Neuron (in vitro differentiated cells): ENCODE measurements at regions not wholly inside any gene's neighbourhood (a gene's known extent, or its start where the extent isn't known, plus 50 kb on each side); places are given as distances from the start of the nearest gene placed in this dataset.
"Not testable (repeated sequence)": the region's sequence is repeated elsewhere in the genome, so short reads cannot be mapped to it uniquely, and the experiment has no call there.

Experiments used
- H2AFZ ChIP-seq: one replicate; pipeline ENCODE4 v1.6.1; 2013; ENCODE audit warnings: low read depth, mild to moderate bottlenecking, inconsistent platforms, low read length, moderate library complexity
- H3K27me3 ChIP-seq: one replicate; pipeline ENCODE4 v1.6.1; 2013; ENCODE audit warnings: low read length; ENCODE audit not compliant: insufficient read depth
- H3K36me3 ChIP-seq: one replicate; pipeline ENCODE4 v1.6.1; 2013; ENCODE audit warnings: low read length; ENCODE audit not compliant: insufficient read depth
- H3K4me1 ChIP-seq: one replicate; pipeline ENCODE4 v1.6.1; 2013; ENCODE audit warnings: low read length; ENCODE audit not compliant: insufficient read depth
- H3K4me3 ChIP-seq: 2 replicates; pipeline ENCODE4 v1.5.1; 2013; ENCODE audit warnings: mild to moderate bottlenecking, low read length, moderate library complexity
- H3K9me3 ChIP-seq: one replicate; pipeline ENCODE4 v1.6.1; 2013; ENCODE audit warnings: low read length

DNA sequence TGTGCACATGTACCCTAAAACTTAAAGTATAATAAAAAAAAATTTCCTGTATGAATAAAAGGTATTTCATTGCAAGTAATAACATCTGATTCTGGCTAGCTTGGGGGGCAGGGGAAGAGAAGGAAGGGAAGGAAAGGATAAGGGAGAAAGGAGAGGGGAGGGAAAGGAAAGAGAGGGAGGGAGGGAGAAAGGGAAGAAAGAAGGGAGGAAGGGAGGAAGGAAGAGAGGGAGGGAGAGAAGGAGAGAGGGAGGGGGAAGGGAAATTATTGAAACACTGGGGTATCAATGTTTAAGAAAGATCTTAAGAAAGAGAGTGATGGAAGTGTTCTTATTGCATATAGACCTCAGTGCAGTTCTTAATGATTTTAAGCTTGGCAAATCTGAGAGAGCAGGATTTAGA lies 129.8 kb upstream of the ZNF366 start:
- Histone ChIP-seq H3K27me3 (no peaks in the 10 kb centered on the region), H3K36me3 (no peaks in the 10 kb centered on the region), H2AFZ (no peak overlapping the region), H3K4me3 (no peak overlapping the region), H3K9me3 (no peaks in the 10 kb centered on the region), H3K4me1 (peaks cover 19% of the 10 kb centered on the region)

DNA sequence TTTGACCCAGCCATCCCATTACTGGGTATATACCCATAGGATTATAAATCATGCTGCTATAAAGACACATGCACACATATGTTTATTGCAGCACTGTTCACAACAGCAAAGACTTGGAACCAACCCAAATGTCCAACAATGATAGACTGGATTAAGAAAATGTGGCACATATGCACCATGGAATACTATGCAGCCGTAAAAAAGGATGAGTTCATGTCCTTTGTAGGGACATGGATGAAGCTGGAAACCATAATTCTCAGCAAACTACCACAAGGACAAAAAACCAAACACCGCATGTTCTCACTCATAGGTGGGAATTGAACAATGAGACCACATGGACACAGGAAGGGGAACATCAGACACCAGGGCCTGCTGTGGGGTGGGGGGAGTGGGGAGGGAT lies 129.4 kb upstream of the ZNF366 start:
- not testable (repeated sequence) for H3K4me3 ChIP-seq, H3K36me3 ChIP-seq, H2AFZ ChIP-seq, H3K9me3 ChIP-seq, H3K27me3 ChIP-seq
- H3K4me1 ChIP-seq = peaks cover 19% of the 10 kb centered on the region

DNA sequence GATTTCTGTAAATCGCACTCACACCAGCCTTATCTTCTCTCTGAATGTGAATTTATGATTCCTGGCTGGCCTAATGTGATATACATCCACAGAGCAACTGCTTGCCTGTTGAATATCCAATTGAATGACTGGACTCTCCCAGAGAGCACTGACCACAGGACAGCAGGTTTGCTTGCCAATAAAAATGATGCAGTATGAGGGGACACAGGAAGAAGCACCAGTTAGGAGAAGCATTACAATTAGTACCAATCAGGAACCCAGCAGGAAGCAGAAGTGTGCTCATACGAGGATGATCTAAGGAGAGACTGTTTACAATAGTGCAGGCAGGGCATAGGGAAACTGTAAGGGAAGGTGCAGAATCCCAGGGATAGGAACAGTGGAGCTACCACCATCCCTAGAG lies 127.2 kb upstream of the ZNF366 start:
- Histone ChIP-seq H3K36me3 (no peaks in the 10 kb centered on the region), H3K4me3 (no peak overlapping the region), H3K27me3 (no peaks in the 10 kb centered on the region), H3K9me3 (no peaks in the 10 kb centered on the region), H3K4me1 (peaks cover 19% of the 10 kb centered on the region), H2AFZ (no peak overlapping the region)

DNA sequence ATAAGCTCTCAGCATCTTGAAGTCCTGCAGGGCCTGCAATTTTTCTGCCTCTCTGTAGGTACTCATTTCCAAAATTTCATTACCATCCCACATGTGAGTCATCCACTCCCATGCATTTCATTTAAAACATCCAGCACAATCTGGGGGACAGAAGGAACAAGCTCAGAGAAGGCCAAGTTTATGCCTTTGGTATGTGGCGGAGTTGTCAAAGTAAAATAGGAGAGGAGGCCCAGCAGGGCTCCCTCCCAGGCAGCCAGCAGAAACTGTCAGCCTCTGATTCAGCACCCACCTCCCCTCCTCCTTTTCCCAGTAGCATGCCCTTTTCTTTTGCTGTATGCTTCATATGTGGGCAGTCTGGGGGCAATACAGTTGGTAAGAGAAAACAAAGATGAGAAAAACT lies 126.4 kb upstream of the ZNF366 start:
- H3K4me3 ChIP-seq = no peak overlapping the region

DNA sequence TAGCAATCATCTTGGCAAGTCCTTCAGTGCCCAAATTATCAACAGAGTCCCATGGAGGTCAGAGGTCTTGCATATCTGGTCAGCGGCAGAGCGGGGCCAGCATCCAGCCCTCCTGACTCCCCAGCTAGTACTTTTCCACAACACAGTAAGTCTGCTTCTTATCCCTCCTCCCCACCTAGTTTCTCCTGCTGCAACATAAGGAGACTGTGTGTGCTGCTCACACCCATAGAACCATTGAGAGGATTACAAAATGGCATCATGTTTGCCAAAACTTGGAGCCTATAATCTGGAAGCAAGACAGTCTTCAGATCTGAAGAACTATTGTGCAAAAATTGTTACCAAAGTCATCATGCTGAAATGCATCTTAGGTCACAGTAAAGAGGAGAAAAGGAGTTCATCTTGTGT lies 125.8 kb upstream of the ZNF366 start:
- Histone ChIP-seq H3K9me3 (no peaks in the 10 kb centered on the region), H3K4me1 (peaks cover 19% of the 10 kb centered on the region), H3K4me3 (no peak overlapping the region), H3K27me3 (no peaks in the 10 kb centered on the region), H3K36me3 (no peaks in the 10 kb centered on the region), H2AFZ (no peak overlapping the region)

More for the DNA sequence above, 126.4 kb upstream of the ZNF366 start:
- Histone ChIP-seq H3K36me3 (no peaks in the 10 kb centered on the region), H2AFZ (no peak overlapping the region), H3K9me3 (no peaks in the 10 kb centered on the region), H3K27me3 (no peaks in the 10 kb centered on the region), H3K4me1 (peaks cover 19% of the 10 kb centered on the region)

DNA sequence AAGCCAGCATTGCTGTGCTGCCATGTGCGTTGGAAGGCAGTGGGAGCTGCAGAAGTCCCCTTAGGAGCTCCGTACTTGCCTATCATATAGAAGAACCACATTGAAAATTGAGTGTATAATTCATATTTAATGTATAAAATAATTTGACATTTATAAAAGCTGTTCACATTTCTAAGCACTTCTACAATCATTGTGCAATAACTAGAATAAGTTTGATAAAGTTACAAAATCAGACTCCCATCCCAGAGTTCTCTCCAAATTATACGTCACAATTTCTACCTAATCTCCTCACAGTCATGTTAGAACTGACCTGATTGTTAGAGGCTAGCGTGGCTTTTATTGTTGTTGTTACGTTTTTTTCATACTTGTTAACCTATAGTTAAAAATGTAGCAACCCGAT lies 123.5 kb upstream of the ZNF366 start:
- no peaks in the 10 kb centered on the region for H3K36me3 ChIP-seq
- H3K27me3 ChIP-seq = no peaks in the 10 kb centered on the region
- no peak overlapping the region for H3K4me3 ChIP-seq
- H2AFZ ChIP-seq = no peak overlapping the region
- H3K4me1 ChIP-seq = peaks cover 19% of the 10 kb centered on the region
- no peaks in the 10 kb centered on the region for H3K9me3 ChIP-seq

DNA sequence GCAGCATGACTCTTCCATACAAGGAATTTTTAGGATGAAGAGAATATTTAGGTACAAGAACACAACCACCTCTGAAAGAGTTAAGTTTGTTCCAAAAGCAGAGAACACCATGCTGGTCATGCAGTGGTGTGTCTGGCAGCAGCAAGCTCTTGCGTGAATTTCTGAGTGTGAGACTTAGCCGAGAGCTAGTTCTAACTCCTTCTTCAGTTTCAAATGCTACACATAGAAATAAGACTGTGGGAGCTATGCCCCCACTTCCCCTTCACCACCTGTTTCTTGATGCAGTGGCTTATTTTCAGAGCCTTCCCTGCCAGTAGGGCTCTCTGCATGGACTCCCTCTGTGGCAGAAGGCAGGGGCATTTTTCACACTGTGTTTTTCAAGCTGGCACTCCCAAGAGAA lies 122.9 kb upstream of the ZNF366 start:
- H3K9me3 ChIP-seq = no peaks in the 10 kb centered on the region
- H3K36me3 ChIP-seq = no peaks in the 10 kb centered on the region
- H2AFZ ChIP-seq = no peak overlapping the region
- peaks cover 17% of the 10 kb centered on the region for H3K4me1 ChIP-seq
- no peak overlapping the region for H3K4me3 ChIP-seq
- no peaks in the 10 kb centered on the region for H3K27me3 ChIP-seq

DNA sequence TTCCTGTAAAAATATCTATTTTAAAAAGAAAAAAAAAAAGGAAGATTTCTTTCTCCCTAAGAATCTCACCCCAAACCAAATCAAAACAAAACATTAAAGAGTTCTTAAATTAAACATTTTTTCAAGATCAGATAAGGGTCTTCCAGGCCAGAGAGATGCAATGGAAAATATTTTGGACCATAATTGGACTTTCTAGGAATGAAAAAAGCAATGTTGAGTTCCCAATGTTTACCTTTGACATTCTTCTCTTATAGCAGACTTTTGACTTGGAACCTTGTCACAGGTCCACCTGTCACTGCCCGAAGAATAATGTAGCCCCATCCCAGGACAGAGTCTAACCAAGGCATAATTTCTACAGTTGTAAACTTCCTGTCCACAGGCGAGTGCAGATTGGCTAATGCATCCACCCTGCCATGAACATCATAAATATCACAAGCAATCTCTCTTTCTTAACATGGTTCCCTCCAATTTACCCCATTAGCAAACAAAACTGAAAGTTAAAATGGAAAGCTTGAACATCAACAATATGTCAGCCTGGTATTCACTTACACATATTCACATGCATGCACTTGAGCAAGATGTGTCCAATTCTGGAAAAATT lies 121.7 kb upstream of the ZNF366 start:
- Histone ChIP-seq H3K36me3 (no peaks in the 10 kb centered on the region), H2AFZ (no peak overlapping the region), H3K4me1 (peaks cover 18% of the 10 kb centered on the region), H3K9me3 (no peaks in the 10 kb centered on the region), H3K27me3 (no peaks in the 10 kb centered on the region), H3K4me3 (no peak overlapping the region)

DNA sequence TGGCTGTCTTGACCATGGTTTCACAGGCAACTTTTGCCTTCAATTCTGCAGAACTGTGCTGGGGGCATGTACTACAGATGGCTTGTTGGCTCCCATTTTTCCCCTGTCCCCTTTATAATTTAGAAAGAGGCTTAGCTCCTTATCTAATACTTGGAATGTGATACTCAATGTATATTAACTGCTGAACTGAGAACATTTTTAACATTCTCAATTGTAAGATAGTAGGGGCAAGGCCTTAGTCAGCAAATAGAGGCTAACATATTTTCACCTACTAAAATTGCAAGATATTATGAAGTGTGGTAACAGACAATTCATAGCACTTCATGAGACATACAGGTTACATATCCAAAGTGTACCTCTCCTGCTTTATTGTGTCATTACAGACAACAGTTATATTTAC lies 118.1 kb upstream of the ZNF366 start:
- H3K4me3 ChIP-seq = no peak overlapping the region

DNA sequence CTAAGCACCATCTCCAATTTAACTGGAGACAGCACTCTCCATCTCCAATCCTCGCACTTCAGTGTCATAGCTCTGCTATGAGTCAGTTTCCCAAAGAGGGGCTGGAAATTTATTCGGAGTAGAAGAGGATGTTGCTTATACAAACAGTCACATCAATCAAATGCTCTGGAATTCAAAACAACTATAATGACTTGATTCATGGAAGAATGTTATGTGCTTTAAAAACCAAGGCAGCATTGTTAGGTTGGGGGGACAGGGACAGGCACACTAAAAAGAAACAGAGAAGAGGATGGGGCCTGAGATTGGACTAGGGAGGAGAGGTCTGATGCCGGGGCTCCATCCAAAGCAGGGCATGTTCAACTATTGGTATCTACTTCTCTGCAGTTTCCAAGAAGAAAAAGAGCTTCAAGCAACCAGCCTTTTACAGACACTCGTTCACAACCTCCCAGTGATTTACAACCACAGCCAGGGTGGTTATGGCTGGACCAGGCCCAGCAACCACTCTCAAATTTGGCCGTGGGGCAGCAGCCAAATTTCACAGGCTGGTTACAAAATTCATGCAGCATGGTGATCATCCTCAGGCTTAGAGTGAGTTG lies 117.5 kb upstream of the ZNF366 start:
- H3K4me1 ChIP-seq = peaks cover 19% of the 10 kb centered on the region
- no peaks in the 10 kb centered on the region for H3K27me3 ChIP-seq
- H3K4me3 ChIP-seq = no peak overlapping the region
- H3K9me3 ChIP-seq = no peaks in the 10 kb centered on the region
- H2AFZ ChIP-seq = no peak overlapping the region
- no peaks in the 10 kb centered on the region for H3K36me3 ChIP-seq

More for the DNA sequence above, 118.1 kb upstream of the ZNF366 start:
- peaks cover 19% of the 10 kb centered on the region for H3K4me1 ChIP-seq
- no peak overlapping the region for H2AFZ ChIP-seq
- no peaks in the 10 kb centered on the region for H3K27me3 ChIP-seq
- H3K9me3 ChIP-seq = no peaks in the 10 kb centered on the region
- H3K36me3 ChIP-seq = no peaks in the 10 kb centered on the region

DNA sequence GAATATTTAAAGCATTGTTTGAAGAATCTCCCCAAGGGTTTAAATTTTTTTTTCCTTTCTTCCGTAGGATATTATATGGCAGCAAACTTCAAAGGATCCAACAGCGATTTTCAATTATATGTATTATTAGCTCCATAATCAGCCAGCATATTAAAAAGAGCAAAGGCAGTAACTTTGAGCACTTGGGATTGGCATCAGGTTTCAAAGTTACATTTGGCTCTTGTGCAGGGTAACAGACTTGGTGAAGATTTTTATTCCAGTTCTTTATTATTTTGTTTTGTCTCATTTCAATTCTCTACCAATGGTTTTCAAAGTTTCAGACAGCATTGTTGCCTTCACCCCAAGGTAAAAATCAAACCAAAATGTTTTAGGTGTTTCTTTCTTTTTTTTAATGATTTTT lies 116.7 kb upstream of the ZNF366 start:
- no peak overlapping the region for H2AFZ ChIP-seq
- no peak overlapping the region for H3K4me3 ChIP-seq
- H3K27me3 ChIP-seq = no peaks in the 10 kb centered on the region
- H3K36me3 ChIP-seq = no peaks in the 10 kb centered on the region
- no peaks in the 10 kb centered on the region for H3K9me3 ChIP-seq
- H3K4me1 ChIP-seq = peaks cover 23% of the 10 kb centered on the region

DNA sequence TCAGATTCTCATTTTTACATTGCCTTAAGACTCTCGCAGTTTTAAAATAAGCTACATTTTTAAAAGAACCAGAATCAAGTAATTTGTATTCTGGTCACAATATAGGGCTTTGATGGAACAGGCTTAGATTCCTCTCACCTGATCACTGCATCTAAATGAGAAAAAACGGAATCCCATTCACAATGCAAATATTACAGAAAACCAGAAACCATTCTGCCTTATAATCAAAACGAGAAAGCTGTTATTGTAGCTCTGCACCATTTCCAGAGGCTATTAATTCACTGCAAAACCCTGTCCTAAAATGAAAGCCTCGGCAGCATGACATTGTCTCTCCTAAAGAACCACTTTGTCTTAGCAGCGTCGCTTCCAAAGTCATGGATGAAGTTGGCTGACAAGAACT lies 116.1 kb upstream of the ZNF366 start:
- Histone ChIP-seq H2AFZ (no peak overlapping the region), H3K36me3 (no peaks in the 10 kb centered on the region), H3K4me1 (peaks cover 23% of the 10 kb centered on the region), H3K27me3 (no peaks in the 10 kb centered on the region), H3K4me3 (no peak overlapping the region), H3K9me3 (no peaks in the 10 kb centered on the region)

DNA sequence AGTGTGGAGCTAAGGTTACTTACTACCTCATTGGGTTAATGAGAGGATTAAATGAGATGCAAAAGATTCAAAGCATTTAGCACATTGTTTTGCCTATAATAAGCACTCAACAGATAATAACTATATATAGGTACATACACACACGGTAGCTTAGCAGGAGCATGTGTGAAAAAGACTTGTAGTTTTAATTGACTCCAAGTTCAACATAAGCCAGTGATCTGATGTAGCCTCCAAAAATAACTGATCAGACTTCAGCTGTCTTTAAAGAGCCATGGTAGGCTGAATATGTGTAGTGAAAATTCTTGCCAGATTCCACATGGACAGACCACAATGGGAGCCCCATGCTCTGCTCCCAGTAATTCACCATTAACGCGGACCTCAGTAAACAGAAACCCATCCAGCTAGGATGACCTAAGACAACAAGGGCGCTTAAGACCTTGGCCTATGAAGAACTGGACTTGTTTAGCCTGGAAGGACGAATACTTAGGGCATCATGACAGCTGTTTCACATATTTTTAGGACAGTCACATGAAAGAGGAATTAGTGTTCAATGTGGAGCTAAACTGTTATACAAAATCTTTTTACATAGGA lies 115.1 kb upstream of the ZNF366 start:
- Histone ChIP-seq H3K9me3 (no peaks in the 10 kb centered on the region), H3K27me3 (no peaks in the 10 kb centered on the region), H3K36me3 (no peaks in the 10 kb centered on the region), H3K4me1 (peaks cover 23% of the 10 kb centered on the region), H2AFZ (no peak overlapping the region), H3K4me3 (no peak overlapping the region)

DNA sequence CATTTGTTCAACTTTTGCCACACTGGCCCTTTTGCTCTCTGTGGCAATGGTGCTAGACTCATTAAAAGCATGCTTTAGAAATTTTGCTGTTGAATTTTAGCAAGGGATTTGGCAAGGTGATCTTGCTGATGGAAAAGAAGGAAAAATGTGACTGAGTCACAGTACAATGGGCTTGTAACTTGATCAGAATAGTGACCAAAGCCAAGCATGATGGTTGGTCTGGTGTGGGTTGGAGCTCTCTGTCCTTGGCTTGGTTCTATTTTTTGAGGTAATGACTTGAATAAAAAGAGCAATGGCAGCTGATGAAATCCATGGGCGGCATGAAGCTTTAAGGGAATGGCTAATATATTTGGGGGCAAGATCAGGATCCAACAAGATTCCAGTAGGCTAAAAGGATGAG lies 114.4 kb upstream of the ZNF366 start:
- Histone ChIP-seq H3K9me3 (no peaks in the 10 kb centered on the region), H3K27me3 (no peaks in the 10 kb centered on the region), H3K36me3 (no peaks in the 10 kb centered on the region), H3K4me1 (peaks cover 23% of the 10 kb centered on the region), H3K4me3 (no peak overlapping the region), H2AFZ (no peak overlapping the region)
